ENCODE measurements at regions not wholly inside any gene's neighbourhood (a gene's known extent, or its start where the extent isn't known, plus 50 kb on each side); places are given as distances from the start of the nearest gene placed in this dataset.

- Histone ChIP-seq H3K27ac (ENCODE audit: low read depth in 1 of 2, low read length in 2 of 2) (no peak overlapping the region), H3K27me3 (ENCODE audit: control insufficient read depth in 2 of 2, insufficient read depth in 2 of 2, low read length in 2 of 2) (no peaks in the 10 kb centered on the region), H3K36me3 (replicated peaks in 1 of 2; ENCODE audit: control insufficient read depth in 1 of 2, insufficient read depth in 2 of 2, low read length in 2 of 2) (no peaks in the 10 kb centered on the region), H3K4me1 (ENCODE audit: control insufficient read depth in 1 of 2, insufficient read depth in 2 of 2, low read length in 2 of 2) (no peaks in the 10 kb centered on the region), H3K9me3 (replicated peaks in 1 of 2; ENCODE audit: control insufficient read depth in 1 of 2, insufficient read depth in 1 of 2, low read length in 2 of 2) (no peaks in the 10 kb centered on the region), H2AFZ (ENCODE audit: insufficient read depth, low read depth, low read length, poor library complexity, severe bottlenecking) (no peak overlapping the region), H3K4me2 (replicated peaks; ENCODE audit: extremely low read depth, low read length, poor library complexity, severe bottlenecking) (no peak overlapping the region), H3K9ac (ENCODE audit: insufficient read depth, low read length, poor library complexity, severe bottlenecking) (no peak overlapping the region), H3K4me3 (replicated peaks in 1 of 3; ENCODE audit: low read depth in 2 of 3, low read length in 3 of 3) (no peak overlapping the region), H3K79me2 (ENCODE audit: insufficient read depth, low read length) (no peaks in the 10 kb centered on the region), H4K20me1 (ENCODE audit: insufficient read depth, low read length) (no peaks in the 10 kb centered on the region)
- H3K27ac Mint-ChIP-seq = no peak overlapping the region
- peaks cover 0 to 1% (median 0%) of the 10 kb centered on the region in 3 donors for H3K27me3 Mint-ChIP-seq (ENCODE audit: low read depth in 3 of 3)
- TF ChIP-seq CTCF (IDR thresholded peaks at IDR 0.05) = no peak
- intact Hi-C loops (cut with micrococcal nuclease) = no loop called here
- peaks cover 0 to 2% (median 0%) of the 10 kb centered on the region in 7 donors for H3K9me3 Mint-ChIP-seq
- DNase-seq = no peak
- H3K4me1 Mint-ChIP-seq = peaks cover 6% of the 10 kb centered on the region
- no peaks in the 10 kb centered on the region for H3K36me3 Mint-ChIP-seq
- 83% methylated on average over 2 of the region's 3 CpGs for WGBS (ENCODE audit: insufficient coverage)
- H3K4me3 Mint-ChIP-seq = no peak overlapping the region
Measured at GRCh38 chr6:92072387-92072786, 1347.0 kb downstream of the EPHA7 start.

- no peak for DNase-seq
- H3K36me3 ChIP-seq (replicated peaks in 1 of 2; ENCODE audit: control insufficient read depth in 1 of 2, insufficient read depth in 2 of 2, low read length in 2 of 2) = no peaks in the 10 kb centered on the region
- no peak overlapping the region for H3K4me3 ChIP-seq (replicated peaks in 1 of 3; ENCODE audit: low read depth in 2 of 3, low read length in 3 of 3)
- Mint-ChIP-seq H3K36me3 (no peaks in the 10 kb centered on the region), H3K4me1 (peaks cover 6% of the 10 kb centered on the region), H3K27ac (no peak overlapping the region), H3K9me3 (no peaks in the 10 kb centered on the region), H3K4me3 (no peak overlapping the region), H3K27me3 (ENCODE audit: low read depth in 3 of 3) (peaks cover 0 to 1% (median 0%) of the 10 kb centered on the region in 3 donors)
- H3K9ac ChIP-seq (ENCODE audit: insufficient read depth, low read length, poor library complexity, severe bottlenecking) = no peak overlapping the region
- 100% methylated on average over 1 of the region's 3 CpGs for WGBS (ENCODE audit: insufficient coverage)
- H3K27me3 ChIP-seq (ENCODE audit: control insufficient read depth in 2 of 2, insufficient read depth in 2 of 2, low read length in 2 of 2) = no peaks in the 10 kb centered on the region
- intact Hi-C loops (cut with micrococcal nuclease) = no loop called here
- H3K79me2 ChIP-seq (ENCODE audit: insufficient read depth, low read length) = no peaks in the 10 kb centered on the region
- no peaks in the 10 kb centered on the region for H3K4me1 ChIP-seq (ENCODE audit: control insufficient read depth in 1 of 2, insufficient read depth in 2 of 2, low read length in 2 of 2)
- no peaks in the 10 kb centered on the region for H4K20me1 ChIP-seq (ENCODE audit: insufficient read depth, low read length)
- TF ChIP-seq CTCF (IDR thresholded peaks at IDR 0.05) = no peak
- no peak overlapping the region for H2AFZ ChIP-seq (ENCODE audit: insufficient read depth, low read depth, low read length, poor library complexity, severe bottlenecking)
- H3K27ac ChIP-seq (ENCODE audit: low read depth in 1 of 2, low read length in 2 of 2) = no peak overlapping the region
- H3K9me3 ChIP-seq (replicated peaks in 1 of 2; ENCODE audit: control insufficient read depth in 1 of 2, insufficient read depth in 1 of 2, low read length in 2 of 2) = no peaks in the 10 kb centered on the region
- no peak overlapping the region for H3K4me2 ChIP-seq (replicated peaks; ENCODE audit: extremely low read depth, low read length, poor library complexity, severe bottlenecking)
Measured at GRCh38 chr6:92069781-92070180, 1349.6 kb downstream of the EPHA7 start.
